ENCODE measurements at regions not wholly inside any gene's neighbourhood (a gene's known extent, or its start where the extent isn't known, plus 50 kb on each side); places are given as distances from the start of the nearest gene placed in this dataset.

GRCh38 chr4:114209584-114209983 is 230.1 kb upstream of the ARSJ start:
- TF ChIP-seq, protein P1, sequence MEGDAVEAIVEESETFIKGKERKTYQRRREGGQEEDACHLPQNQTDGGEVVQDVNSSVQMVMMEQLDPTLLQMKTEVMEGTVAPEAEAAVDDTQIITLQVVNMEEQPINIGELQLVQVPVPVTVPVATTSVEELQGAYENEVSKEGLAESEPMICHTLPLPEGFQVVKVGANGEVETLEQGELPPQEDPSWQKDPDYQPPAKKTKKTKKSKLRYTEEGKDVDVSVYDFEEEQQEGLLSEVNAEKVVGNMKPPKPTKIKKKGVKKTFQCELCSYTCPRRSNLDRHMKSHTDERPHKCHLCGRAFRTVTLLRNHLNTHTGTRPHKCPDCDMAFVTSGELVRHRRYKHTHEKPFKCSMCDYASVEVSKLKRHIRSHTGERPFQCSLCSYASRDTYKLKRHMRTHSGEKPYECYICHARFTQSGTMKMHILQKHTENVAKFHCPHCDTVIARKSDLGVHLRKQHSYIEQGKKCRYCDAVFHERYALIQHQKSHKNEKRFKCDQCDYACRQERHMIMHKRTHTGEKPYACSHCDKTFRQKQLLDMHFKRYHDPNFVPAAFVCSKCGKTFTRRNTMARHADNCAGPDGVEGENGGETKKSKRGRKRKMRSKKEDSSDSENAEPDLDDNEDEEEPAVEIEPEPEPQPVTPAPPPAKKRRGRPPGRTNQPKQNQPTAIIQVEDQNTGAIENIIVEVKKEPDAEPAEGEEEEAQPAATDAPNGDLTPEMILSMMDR (IDR thresholded peaks at IDR 0.05; ENCODE audit: control extremely low read depth in 1 of 3, insufficient read depth in 1 of 3, low read depth in 1 of 3, low read length in 3 of 3): no peak
- TF ChIP-seq TEAD4 (IDR thresholded peaks at IDR 0.05; ENCODE audit: low read depth, low read length) (no peak), JUND (IDR thresholded peaks at IDR 0.05; ENCODE audit: low read length) (no peak), EZH2 (IDR thresholded peaks at IDR 0.05; ENCODE audit: low read depth, low read length, severe bottlenecking) (no peak), POLR2AphosphoS5 (IDR thresholded peaks at IDR 0.05; ENCODE audit: low read depth, low read length) (no peak), MAFK (IDR thresholded peaks at IDR 0.05; ENCODE audit: low read depth, low read length) (no peak), BCL11A (IDR thresholded peaks at IDR 0.05; ENCODE audit: low read depth in 2 of 2, low read length in 2 of 2) (no peak), NRF1 (IDR thresholded peaks at IDR 0.05; ENCODE audit: low read depth, low read length) (no peak), POLR2A (IDR thresholded peaks at IDR 0.05; ENCODE audit: control extremely low read depth in 1 of 2, low read depth in 2 of 2, low read length in 2 of 2) (no peak), EP300 (IDR thresholded peaks at IDR 0.05; ENCODE audit: borderline replicate concordance in 1 of 2, low read depth in 2 of 2, low read length in 2 of 2) (no peak), TCF12 (IDR thresholded peaks at IDR 0.05; ENCODE audit: low read depth, low read length) (no peak), RFX5 (IDR thresholded peaks at IDR 0.05; ENCODE audit: borderline replicate concordance, low read depth, low read length) (no peak), KDM5A (IDR thresholded peaks at IDR 0.05; ENCODE audit: low read length) (no peak)

All from H1 (cell line).